Right kidney (tissue), 1 donor: ENCODE measurements at regions not wholly inside any gene's neighbourhood (a gene's known extent, or its start where the extent isn't known, plus 50 kb on each side); places are given as distances from the start of the nearest gene placed in this dataset.

Experiments
- DNase-seq: peaks from one replicate; pipeline ENCODE4 v3.0.0-alpha.2; 2016

- no peak for DNase-seq
Measured at GRCh38 chr13:112005925-112006324, 61.0 kb upstream of the SOX1 start.

GRCh38 chr13:112007191-112007590 is 59.8 kb upstream of the SOX1 start:
- DNase-seq, result no peak

- DNase-seq, result no peak
Measured at GRCh38 chr13:112010714-112011113, 56.2 kb upstream of the SOX1 start.

- peak; percentile 47 for DNase-seq
Measured at GRCh38 chr13:112012016-112012704, 54.8 kb upstream of the SOX1 start.

GRCh38 chr13:112012705-112013085 is 54.3 kb upstream of the SOX1 start:
- no peak for DNase-seq

- DNase-seq, result no peak
Measured at GRCh38 chr13:112013665-112014064, 53.3 kb upstream of the SOX1 start.

- DNase-seq, result no peak
Measured at GRCh38 chr13:112014857-112015256, 52.1 kb upstream of the SOX1 start.
